ENCODE measurements at regions not wholly inside any gene's neighbourhood (a gene's known extent, or its start where the extent isn't known, plus 50 kb on each side); places are given as distances from the start of the nearest gene placed in this dataset.

DNA sequence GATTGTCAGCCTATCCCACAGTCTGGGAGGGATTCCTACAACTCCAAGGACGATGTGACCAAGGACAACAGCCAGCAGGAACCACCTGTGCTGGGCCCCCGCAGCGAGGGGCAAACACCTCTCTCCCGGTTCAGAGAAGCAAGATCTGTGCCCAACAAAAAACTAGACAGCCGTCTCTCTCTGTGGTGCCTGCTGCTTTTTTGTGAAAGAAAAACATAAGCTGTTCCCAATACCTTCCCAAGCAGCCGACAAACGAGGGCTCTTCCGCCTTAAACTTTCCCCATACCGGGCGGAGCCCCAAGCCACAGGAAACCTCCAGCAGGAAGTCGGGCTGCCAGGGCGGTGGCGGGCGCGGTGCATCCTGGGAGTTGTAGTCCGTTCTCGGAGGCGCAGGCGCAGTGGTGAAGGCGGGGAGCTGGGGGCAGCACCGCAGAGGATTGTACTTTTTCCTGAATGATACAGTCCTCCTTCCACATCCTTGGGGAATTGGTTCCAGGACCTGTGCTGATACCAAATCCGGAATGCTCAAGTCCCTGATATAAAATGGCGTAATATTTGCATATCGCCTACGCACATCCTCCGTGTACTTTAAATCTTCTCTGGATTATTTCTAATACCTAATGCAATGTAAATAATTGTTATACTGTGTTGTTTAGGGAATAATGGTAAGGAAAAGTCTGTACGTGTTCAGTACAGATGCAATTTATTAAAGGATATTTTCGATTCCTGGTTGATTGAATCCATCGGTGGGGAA, 63.1 kb upstream of the IRF2 start:
- ChIA-PET CTCF (interaction anchor here (0.8 to 4.1 kb wide), 3 partner anchors 236 to 273 kb away, joined by 3 to 55 read pairs (median 4); no protein-coding TSS in a partner anchor), POLR2A (interaction anchor here (1.1 to 2.6 kb wide), 5 partner anchors 23 to 274 kb away, joined by 4 to 20 read pairs (median 9); partner anchors contain the start of genes CASP3, IRF2 and PRIMPOL)
- peak overlapping the region; percentile 85 for H3K4me3 ChIP-seq (ENCODE audit: low read depth, low read length)
- peak; percentile 90 for DNase-seq (ENCODE audit: low read depth, low spot score)
- TF ChIP-seq, protein P1, sequence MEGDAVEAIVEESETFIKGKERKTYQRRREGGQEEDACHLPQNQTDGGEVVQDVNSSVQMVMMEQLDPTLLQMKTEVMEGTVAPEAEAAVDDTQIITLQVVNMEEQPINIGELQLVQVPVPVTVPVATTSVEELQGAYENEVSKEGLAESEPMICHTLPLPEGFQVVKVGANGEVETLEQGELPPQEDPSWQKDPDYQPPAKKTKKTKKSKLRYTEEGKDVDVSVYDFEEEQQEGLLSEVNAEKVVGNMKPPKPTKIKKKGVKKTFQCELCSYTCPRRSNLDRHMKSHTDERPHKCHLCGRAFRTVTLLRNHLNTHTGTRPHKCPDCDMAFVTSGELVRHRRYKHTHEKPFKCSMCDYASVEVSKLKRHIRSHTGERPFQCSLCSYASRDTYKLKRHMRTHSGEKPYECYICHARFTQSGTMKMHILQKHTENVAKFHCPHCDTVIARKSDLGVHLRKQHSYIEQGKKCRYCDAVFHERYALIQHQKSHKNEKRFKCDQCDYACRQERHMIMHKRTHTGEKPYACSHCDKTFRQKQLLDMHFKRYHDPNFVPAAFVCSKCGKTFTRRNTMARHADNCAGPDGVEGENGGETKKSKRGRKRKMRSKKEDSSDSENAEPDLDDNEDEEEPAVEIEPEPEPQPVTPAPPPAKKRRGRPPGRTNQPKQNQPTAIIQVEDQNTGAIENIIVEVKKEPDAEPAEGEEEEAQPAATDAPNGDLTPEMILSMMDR (IDR thresholded peaks at IDR 0.05; ENCODE audit: low read depth, low read length), result no peak
- H3K27ac ChIP-seq (ENCODE audit: low read depth, low read length), result peak overlapping the region; percentile 81
- no peaks in the 10 kb centered on the region for H3K9me3 ChIP-seq (ENCODE audit: control insufficient read depth, insufficient read depth, low read length)
- H3K27me3 ChIP-seq (ENCODE audit: control insufficient read depth, insufficient read depth, low read length), result no peaks in the 10 kb centered on the region

DNA sequence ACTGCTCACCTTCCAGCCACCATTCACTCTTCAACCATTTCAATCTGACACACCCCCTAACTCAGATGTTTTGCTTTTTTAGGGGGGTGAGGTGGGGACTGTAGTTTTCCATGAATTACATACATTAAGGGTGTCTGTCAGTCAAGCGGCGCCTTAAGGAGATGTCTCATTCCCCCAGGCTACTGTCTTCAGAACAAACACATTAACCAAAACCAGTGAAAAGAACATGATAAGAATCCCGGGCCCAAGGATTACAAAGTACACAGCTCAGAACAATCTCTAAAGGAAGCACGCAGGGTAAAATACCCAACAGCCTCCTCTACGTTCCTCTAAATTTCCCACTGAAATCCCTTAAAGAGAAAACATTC, 62.5 kb upstream of the IRF2 start:
- ChIA-PET CTCF (interaction anchor here (1.2 to 4.1 kb wide), 2 partner anchors 235 to 272 kb away, joined by 3 to 55 read pairs; no protein-coding TSS in a partner anchor), POLR2A (interaction anchor here (1.1 to 2.6 kb wide), 5 partner anchors 23 to 273 kb away, joined by 4 to 20 read pairs (median 9); partner anchors contain the start of genes CASP3, IRF2 and PRIMPOL)
- TF ChIP-seq, protein P1 (IDR thresholded peaks at IDR 0.05; ENCODE audit: low read depth, low read length), result no peak
- Histone ChIP-seq H3K9me3 (ENCODE audit: control insufficient read depth, insufficient read depth, low read length) (no peaks in the 10 kb centered on the region), H3K27me3 (ENCODE audit: control insufficient read depth, insufficient read depth, low read length) (no peaks in the 10 kb centered on the region), H3K27ac (ENCODE audit: low read depth, low read length) (peak overlapping the region; percentile 77), H3K4me3 (ENCODE audit: low read depth, low read length) (peak overlapping the region; percentile 85)
- DNase-seq (ENCODE audit: low read depth, low spot score), result no peak

DNA sequence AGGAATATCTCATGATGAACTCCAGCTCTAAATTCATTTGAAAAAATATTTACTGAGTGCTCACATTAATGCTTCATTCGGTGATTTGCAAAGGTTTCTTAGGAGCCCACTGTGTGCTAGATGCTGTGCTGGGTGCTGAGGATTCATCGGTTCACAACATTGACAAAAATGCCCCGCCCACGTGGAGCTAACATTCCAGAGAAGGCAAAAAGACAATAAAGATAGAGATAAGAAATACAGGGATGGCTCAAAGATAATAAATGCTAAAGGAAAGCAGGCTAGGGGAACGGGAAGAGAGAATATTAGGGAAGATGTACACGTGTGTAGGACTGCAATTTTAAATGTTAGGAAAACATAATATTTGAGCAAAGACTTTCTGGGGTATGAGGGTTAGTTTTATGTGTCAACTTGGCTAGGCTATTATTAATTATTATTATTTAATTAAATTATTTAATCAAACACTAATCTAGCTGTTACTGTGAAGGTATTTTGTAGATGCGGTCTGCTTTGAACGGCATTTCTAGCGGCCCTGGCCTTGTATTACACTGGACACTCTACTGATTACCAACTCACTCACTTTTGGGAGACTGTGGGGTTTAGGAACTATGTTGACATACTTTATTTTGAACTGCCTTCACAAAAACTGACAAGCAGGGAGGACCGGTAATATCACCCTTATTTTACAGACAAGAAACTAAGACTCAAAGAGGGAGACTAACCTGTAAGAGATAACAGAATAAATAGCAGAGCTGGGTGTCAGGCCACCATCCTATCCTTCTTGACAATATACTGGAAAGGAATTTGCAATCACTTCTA, 61.9 kb upstream of the IRF2 start:
- no peaks in the 10 kb centered on the region for H3K27me3 ChIP-seq (ENCODE audit: control insufficient read depth, insufficient read depth, low read length)
- H3K4me3 ChIP-seq (ENCODE audit: low read depth, low read length), result peak overlapping the region; percentile 85
- no peak overlapping the region for H3K27ac ChIP-seq (ENCODE audit: low read depth, low read length)
- DNase-seq (ENCODE audit: low read depth, low spot score), result no peak
- TF ChIP-seq, protein P1 (IDR thresholded peaks at IDR 0.05; ENCODE audit: low read depth, low read length), result no peak
- H3K9me3 ChIP-seq (ENCODE audit: control insufficient read depth, insufficient read depth, low read length), result no peaks in the 10 kb centered on the region
- POLR2A ChIA-PET, result interaction anchor here (1.2 to 2.6 kb wide), 4 partner anchors 22 to 272 kb away, joined by 3 to 20 read pairs (median 12); partner anchors contain the start of gene IRF2
- CTCF ChIA-PET, result interaction anchor here (4.1 kb wide), 1 partner anchor 272 kb away, joined by 55 read pairs; no protein-coding TSS in a partner anchor

DNA sequence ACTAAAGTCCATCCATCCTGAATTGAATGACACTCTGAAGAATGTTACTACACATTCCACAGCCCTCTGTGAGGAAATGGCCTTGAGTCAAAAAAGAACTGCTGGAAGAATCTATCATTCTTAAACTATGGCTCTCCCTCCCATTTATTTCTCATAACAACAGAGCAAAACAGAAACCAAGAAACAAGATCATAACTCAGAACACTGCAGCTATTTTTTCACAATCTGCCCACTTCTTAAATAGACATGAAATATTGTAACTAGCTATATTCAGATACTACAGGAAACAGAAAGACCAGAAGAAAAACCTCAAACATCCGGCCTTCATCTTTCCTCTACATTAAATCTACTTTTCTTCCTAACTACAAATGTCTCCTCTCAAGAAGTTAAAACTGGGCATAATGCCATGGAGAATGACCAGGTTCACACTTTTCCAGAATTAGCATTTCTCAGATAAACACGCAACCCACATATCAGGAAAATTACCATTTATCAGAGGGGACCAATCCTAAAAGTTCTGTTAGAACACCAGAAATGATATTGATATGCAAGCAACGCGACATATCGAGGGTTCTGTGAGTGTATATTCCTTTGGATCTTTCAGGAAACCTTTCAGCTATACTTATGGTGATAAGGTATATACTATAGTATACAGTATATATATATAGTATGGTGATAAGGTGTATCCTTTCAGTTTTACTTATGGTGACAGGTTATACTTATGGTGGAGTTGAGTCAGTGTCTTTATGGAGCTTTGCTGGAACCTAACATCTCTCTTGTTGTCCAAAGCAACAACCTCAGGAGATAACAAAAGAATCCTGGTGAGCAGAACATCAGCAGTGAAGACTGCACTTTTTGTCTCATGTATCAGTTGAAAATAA, 60.4 kb upstream of the IRF2 start:
- no peak overlapping the region for H3K27ac ChIP-seq (ENCODE audit: low read depth, low read length)
- H3K27me3 ChIP-seq (ENCODE audit: control insufficient read depth, insufficient read depth, low read length), result no peaks in the 10 kb centered on the region
- CTCF ChIA-PET, result interaction anchor here (0.6 to 4.1 kb wide), 2 partner anchors 198 to 270 kb away, joined by 5 to 55 read pairs; no protein-coding TSS in a partner anchor
- H3K4me3 ChIP-seq (ENCODE audit: low read depth, low read length), result no peak overlapping the region
- POLR2A ChIA-PET, result interaction anchor here (1.2 kb wide), 1 partner anchor 270 kb away, joined by 3 read pairs; no protein-coding TSS in a partner anchor
- no peaks in the 10 kb centered on the region for H3K9me3 ChIP-seq (ENCODE audit: control insufficient read depth, insufficient read depth, low read length)
- TF ChIP-seq, protein P1 (IDR thresholded peaks at IDR 0.05; ENCODE audit: low read depth, low read length), result no peak
- DNase-seq (ENCODE audit: low read depth, low spot score), result no peak

Data from AG04450 (cell line).